M059J (cell line): ENCODE measurements at regions not wholly inside any gene's neighbourhood (a gene's known extent, or its start where the extent isn't known, plus 50 kb on each side); places are given as distances from the start of the nearest gene placed in this dataset.

Experiments
- DNase-seq: peaks from one replicate; pipeline ENCODE4 v3.0.0-alpha.2; 2012; ENCODE audit warnings: low read depth

- DNase-seq, result peak; percentile 78
Measured at GRCh38 chr3:143207338-143207961, 87.9 kb downstream of the CHST2 start.

GRCh38 chr3:143208976-143209714 lies 89.6 kb downstream of the CHST2 start:
- DNase-seq, result no peak

- DNase-seq, result no peak
Measured at GRCh38 chr3:143209715-143210059, 90.1 kb downstream of the CHST2 start.

GRCh38 chr3:143210141-143210540 lies 90.6 kb downstream of the CHST2 start:
- DNase-seq, result no peak

- no peak for DNase-seq
Measured at GRCh38 chr3:143215059-143215458, 95.5 kb downstream of the CHST2 start.
